CD14-positive monocyte (primary cell): ENCODE measurements at regions not wholly inside any gene's neighbourhood (a gene's known extent, or its start where the extent isn't known, plus 50 kb on each side); places are given as distances from the start of the nearest gene placed in this dataset.

Experiments used
- DNase-seq, 3 donors: peaks; one replicate each; pipeline ENCODE4 v3.0.0-alpha.2; 2011 to 2022
- H2AFZ ChIP-seq: 2 replicates; pipeline ENCODE4 v1.6.0; 2012; ENCODE audit warnings: mild to moderate bottlenecking, low read depth, low read length, inconsistent platforms; ENCODE audit not compliant: insufficient read depth, poor library complexity, severe bottlenecking
- H3K27ac ChIP-seq, 2 donors: 1 replicate in 1 of 2; 2 replicates in 1 of 2; pipeline ENCODE4 v1.5.1; 2012 to 2013; ENCODE audit warnings: low read length in 2 of 2, control low read depth in 1 of 2, inconsistent platforms in 1 of 2, low read depth in 1 of 2, mild to moderate bottlenecking in 1 of 2
- H3K27me3 ChIP-seq, 2 donors: one replicate each; pipeline versions ENCODE4 v1.6.0 to v1.6.1; 2011 to 2013; ENCODE audit warnings: low read length in 2 of 2; ENCODE audit not compliant: control insufficient read depth in 2 of 2, insufficient read depth in 2 of 2
- H3K36me3 ChIP-seq, 2 donors: replicated peaks in 1 of 2; 1 replicate in 1 of 2; 2 replicates in 1 of 2; pipeline versions ENCODE4 v1.5.1 to v1.6.1; 2012 to 2013; ENCODE audit warnings: low read length in 2 of 2, control low read depth in 1 of 2, inconsistent platforms in 1 of 2, mild to moderate bottlenecking in 1 of 2; ENCODE audit not compliant: insufficient read depth in 2 of 2, control insufficient read depth in 1 of 2
- H3K4me1 ChIP-seq, 2 donors: 1 replicate in 1 of 2; 2 replicates in 1 of 2; pipeline versions ENCODE4 v1.5.1 to v1.6.1; 2012 to 2013; ENCODE audit warnings: low read length in 2 of 2, control low read depth in 1 of 2, inconsistent platforms in 1 of 2, mild to moderate bottlenecking in 1 of 2, moderate library complexity in 1 of 2; ENCODE audit not compliant: insufficient read depth in 2 of 2, control insufficient read depth in 1 of 2
- H3K4me2 ChIP-seq: replicated peaks from 2 replicates; pipeline ENCODE3; 2012; ENCODE audit warnings: low read length, moderate library complexity, mild to moderate bottlenecking; ENCODE audit not compliant: poor library complexity, severe bottlenecking; ENCODE audit errors: extremely low read depth
- H3K4me3 ChIP-seq, 3 experiments: fragments of 200-600 bp in 1 of 3; sonication (generic) in 1 of 3; replicated peaks in 1 of 3; 1 replicate in 2 of 3; 2 replicates in 1 of 3; pipeline ENCODE4 v1.5.1; 2011 to 2013; ENCODE audit warnings: low read length in 3 of 3, mild to moderate bottlenecking in 3 of 3, control low read depth in 2 of 3, low read depth in 2 of 3, inconsistent platforms in 1 of 3, moderate library complexity in 1 of 3
- H3K79me2 ChIP-seq: 2 replicates; pipeline ENCODE4 v1.6.0; 2012; ENCODE audit warnings: mild to moderate bottlenecking, control low read depth, inconsistent platforms, low read length, moderate library complexity; ENCODE audit not compliant: insufficient read depth
- H3K9ac ChIP-seq: 2 replicates; pipeline ENCODE4 v1.6.0; 2017; ENCODE audit warnings: low read length, mild to moderate bottlenecking; ENCODE audit not compliant: insufficient read depth, poor library complexity, severe bottlenecking
- H3K9me3 ChIP-seq, 2 donors: replicated peaks in 1 of 2; 1 replicate in 1 of 2; 2 replicates in 1 of 2; pipeline versions ENCODE4 v1.5.1 to v1.6.1; 2012 to 2013; ENCODE audit warnings: low read length in 2 of 2, control low read depth in 1 of 2; ENCODE audit not compliant: control insufficient read depth in 1 of 2, insufficient read depth in 1 of 2
- H4K20me1 ChIP-seq: 2 replicates; pipeline ENCODE4 v1.6.0; 2012; ENCODE audit warnings: mild to moderate bottlenecking, low read length, control low read depth, moderate library complexity; ENCODE audit not compliant: insufficient read depth
- H3K27ac Mint-ChIP-seq, 7 donors: one replicate each; pipeline ENCODE4 v1.8.0; 2020; ENCODE audit warnings: mild to moderate bottlenecking in 7 of 7, mixed read lengths in 7 of 7, moderate library complexity in 6 of 7, inconsistent platforms in 2 of 7
- H3K27me3 Mint-ChIP-seq, 3 donors: one replicate each; pipeline ENCODE4 v1.8.0; 2021 to 2022; ENCODE audit warnings: low read depth in 3 of 3, mild to moderate bottlenecking in 3 of 3, mixed read lengths in 3 of 3, moderate library complexity in 3 of 3, inconsistent platforms in 1 of 3
- H3K36me3 Mint-ChIP-seq, 2 donors: one replicate each; pipeline ENCODE4 v1.8.0; 2020; ENCODE audit warnings: mixed read lengths in 2 of 2, inconsistent platforms in 1 of 2, mild to moderate bottlenecking in 1 of 2
- H3K4me1 Mint-ChIP-seq: one replicate; pipeline ENCODE4 v1.8.0; 2020; ENCODE audit warnings: mild to moderate bottlenecking, mixed read lengths
- H3K4me3 Mint-ChIP-seq, 2 donors: one replicate each; pipeline ENCODE4 v1.8.0; 2020; ENCODE audit warnings: mild to moderate bottlenecking in 2 of 2, mixed read lengths in 2 of 2, moderate library complexity in 1 of 2
- H3K9me3 Mint-ChIP-seq, 7 donors: one replicate each; pipeline ENCODE4 v1.8.0; 2020 to 2022; ENCODE audit warnings: mixed read lengths in 7 of 7, mild to moderate bottlenecking in 6 of 7, moderate library complexity in 6 of 7, inconsistent platforms in 2 of 7
- CTCF ChIP-seq: fragments of 200-600 bp; IDR thresholded peaks from one replicate; pipeline ENCODE4 v1.8.0; 2022; ENCODE audit warnings: antibody characterized with exemption, mild to moderate bottlenecking
- WGBS: methylation state at CpG from one replicate; pipeline ENCODE4 v1.1.5; 2013; ENCODE audit warnings: missing lambda C conversion rate; ENCODE audit not compliant: insufficient coverage; 5-methylcytosine and 5-hydroxymethylcytosine counted together
- intact Hi-C, 2 donors: fragments of 100-400 bp; cut with micrococcal nuclease; formaldehyde crosslinking; loops; one replicate each; pipeline versions ENCODE4 v1.15.0 to v1.15.1; 2023

DNA sequence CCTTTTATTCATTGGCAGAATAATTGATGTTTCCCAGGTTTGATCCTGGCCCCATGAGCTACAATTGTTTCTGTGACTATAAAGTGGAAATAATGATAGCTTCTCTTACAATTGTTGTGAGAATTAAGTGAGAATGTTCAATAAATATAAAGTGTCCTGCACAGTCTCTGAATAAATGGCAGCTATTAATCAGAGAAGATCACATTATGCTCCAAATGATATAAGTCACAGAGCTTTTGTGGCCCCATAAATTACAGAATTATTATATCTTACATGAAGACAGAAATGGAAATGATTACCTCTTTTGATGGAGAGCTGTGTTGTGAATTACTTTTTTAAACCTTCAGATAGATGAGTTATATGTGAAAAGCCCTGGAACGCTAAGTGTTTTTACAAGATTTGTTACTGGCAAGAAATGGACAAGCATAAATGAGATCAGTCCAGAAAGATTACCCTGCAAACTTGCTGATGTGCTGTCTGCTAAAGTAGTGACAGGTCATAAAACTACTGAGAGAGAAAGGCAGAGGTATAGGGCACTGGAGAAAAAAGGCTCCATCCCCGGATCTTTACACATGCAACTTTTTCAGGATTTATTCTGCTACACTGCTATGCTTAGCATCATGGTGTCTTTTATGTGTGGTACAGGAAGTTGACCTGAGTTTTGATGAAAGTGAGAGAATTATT, 750.9 kb upstream of the GOT2 start:
- Mint-ChIP-seq H3K27ac (no peak overlapping the region), H3K4me1 (no peaks in the 10 kb centered on the region), H3K9me3 (peaks cover under 1 to 6% (median 4%) of the 10 kb centered on the region in 7 donors), H3K36me3 (no peaks in the 10 kb centered on the region), H3K4me3 (no peak overlapping the region), H3K27me3 (peaks cover 0 to 2% (median 0%) of the 10 kb centered on the region in 3 donors)
- Histone ChIP-seq H3K27ac (no peak overlapping the region), H3K27me3 (no peaks in the 10 kb centered on the region), H3K4me3 (no peak overlapping the region), H3K9me3 (no peaks in the 10 kb centered on the region), H4K20me1 (no peaks in the 10 kb centered on the region), H3K4me2 (no peak overlapping the region), H3K79me2 (no peaks in the 10 kb centered on the region), H3K36me3 (no peaks in the 10 kb centered on the region), H2AFZ (no peak overlapping the region), H3K4me1 (no peaks in the 10 kb centered on the region), H3K9ac (no peak overlapping the region)
- 100% methylated on average over 1 of the region's 2 CpGs for WGBS
- DNase-seq: no peak
- no peak for TF ChIP-seq CTCF
- intact Hi-C loops: no loop called here

DNA sequence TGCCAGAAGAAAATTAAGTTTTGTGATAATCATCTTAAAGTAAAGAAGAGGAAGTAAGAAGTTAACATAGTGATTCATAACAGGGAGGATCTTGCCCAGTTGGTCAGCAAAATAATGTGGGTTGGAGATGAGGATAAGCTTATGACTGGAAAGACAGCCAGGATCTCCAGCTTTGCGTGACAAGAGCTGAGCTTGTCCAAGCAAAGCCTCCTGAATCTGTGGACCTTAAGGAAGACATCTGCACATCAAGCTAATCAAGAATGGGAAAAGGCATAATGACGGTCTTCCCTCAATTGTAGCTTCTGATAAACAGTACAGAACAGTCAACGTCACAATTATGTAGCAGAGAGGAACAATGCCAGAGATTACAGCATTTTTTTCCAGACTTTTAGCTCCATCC, 744.7 kb upstream of the GOT2 start:
- H3K4me2 ChIP-seq: no peak overlapping the region
- peaks cover 0 to 7% (median 2%) of the 10 kb centered on the region in 7 donors for H3K9me3 Mint-ChIP-seq

More for the DNA sequence above, 744.7 kb upstream of the GOT2 start:
- H4K20me1 ChIP-seq: no peaks in the 10 kb centered on the region
- Mint-ChIP-seq H3K4me3 (no peak overlapping the region), H3K36me3 (no peaks in the 10 kb centered on the region), H3K27ac (no peak overlapping the region), H3K27me3 (peaks cover 0 to 2% (median 0%) of the 10 kb centered on the region in 3 donors), H3K4me1 (no peaks in the 10 kb centered on the region)
- H2AFZ ChIP-seq: no peak overlapping the region
- no peaks in the 10 kb centered on the region for H3K36me3 ChIP-seq
- no peaks in the 10 kb centered on the region for H3K4me1 ChIP-seq
- DNase-seq: no peak
- intact Hi-C loops: no loop called here
- WGBS: 93% methylated on average over 2 of the region's 3 CpGs
- H3K4me3 ChIP-seq: no peak overlapping the region
- no peaks in the 10 kb centered on the region for H3K9me3 ChIP-seq
- no peaks in the 10 kb centered on the region for H3K79me2 ChIP-seq
- H3K9ac ChIP-seq: no peak overlapping the region
- H3K27me3 ChIP-seq: no peaks in the 10 kb centered on the region
- no peak for TF ChIP-seq CTCF
- no peak overlapping the region for H3K27ac ChIP-seq
